Astrocyte (in vitro differentiated cells and primary cell): ENCODE measurements at regions not wholly inside any gene's neighbourhood (a gene's known extent, or its start where the extent isn't known, plus 50 kb on each side); places are given as distances from the start of the nearest gene placed in this dataset.

Source experiments
- EZH2 ChIP-seq: IDR thresholded peaks from 2 replicates; pipeline ENCODE4 v1.6.1; 2012; ENCODE audit warnings: mild to moderate bottlenecking, low read length, inconsistent platforms; ENCODE audit not compliant: insufficient read depth
- TF ChIP-seq, protein P1 (sequence below): IDR thresholded peaks from 2 replicates; pipeline ENCODE4 v1.5.1; 2011; ENCODE audit warnings: low read depth, mild to moderate bottlenecking, inconsistent platforms, low read length, moderate library complexity; ENCODE audit not compliant: insufficient read depth

DNA sequence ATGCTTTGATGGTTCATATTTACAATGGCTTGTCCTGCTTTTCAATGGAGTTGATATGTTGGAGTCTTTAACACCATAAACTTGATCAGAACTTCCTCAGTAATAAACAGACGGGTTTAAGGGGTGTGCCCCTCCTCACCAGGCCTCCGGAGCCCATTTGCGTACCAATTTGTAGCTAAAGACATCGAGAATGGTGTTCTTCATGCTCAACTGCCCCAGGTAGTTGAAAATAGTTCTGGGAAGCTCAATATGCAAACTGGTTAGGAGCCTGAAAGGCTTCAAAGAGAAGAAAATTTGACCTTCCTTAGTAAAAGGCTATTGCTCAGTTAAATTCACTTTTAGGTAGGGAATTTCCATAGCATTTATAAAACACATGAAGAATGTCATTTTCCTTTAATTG lies 68.1 kb upstream of the RRP15 start:
- TF ChIP-seq EZH2, result no peak
- TF ChIP-seq, protein P1, sequence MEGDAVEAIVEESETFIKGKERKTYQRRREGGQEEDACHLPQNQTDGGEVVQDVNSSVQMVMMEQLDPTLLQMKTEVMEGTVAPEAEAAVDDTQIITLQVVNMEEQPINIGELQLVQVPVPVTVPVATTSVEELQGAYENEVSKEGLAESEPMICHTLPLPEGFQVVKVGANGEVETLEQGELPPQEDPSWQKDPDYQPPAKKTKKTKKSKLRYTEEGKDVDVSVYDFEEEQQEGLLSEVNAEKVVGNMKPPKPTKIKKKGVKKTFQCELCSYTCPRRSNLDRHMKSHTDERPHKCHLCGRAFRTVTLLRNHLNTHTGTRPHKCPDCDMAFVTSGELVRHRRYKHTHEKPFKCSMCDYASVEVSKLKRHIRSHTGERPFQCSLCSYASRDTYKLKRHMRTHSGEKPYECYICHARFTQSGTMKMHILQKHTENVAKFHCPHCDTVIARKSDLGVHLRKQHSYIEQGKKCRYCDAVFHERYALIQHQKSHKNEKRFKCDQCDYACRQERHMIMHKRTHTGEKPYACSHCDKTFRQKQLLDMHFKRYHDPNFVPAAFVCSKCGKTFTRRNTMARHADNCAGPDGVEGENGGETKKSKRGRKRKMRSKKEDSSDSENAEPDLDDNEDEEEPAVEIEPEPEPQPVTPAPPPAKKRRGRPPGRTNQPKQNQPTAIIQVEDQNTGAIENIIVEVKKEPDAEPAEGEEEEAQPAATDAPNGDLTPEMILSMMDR, result no peak
